Liver (tissue), 2 donors: ENCODE measurements at regions not wholly inside any gene's neighbourhood (a gene's known extent, or its start where the extent isn't known, plus 50 kb on each side); places are given as distances from the start of the nearest gene placed in this dataset.

Experiments used
- CTCF ChIP-seq: fragments of 150-350 bp; IDR thresholded peaks from 2 replicates; pipeline ENCODE4 v1.5.1; 2017; ENCODE audit warnings: improper control_type of control experiment, low read depth, low read length; ENCODE audit not compliant: missing input control
- TF ChIP-seq, protein P1 (sequence below): IDR thresholded peaks from 2 replicates; pipeline ENCODE4 v1.6.1; 2016; ENCODE audit warnings: antibody characterized with exemption
- donor health status: healthy.

DNA sequence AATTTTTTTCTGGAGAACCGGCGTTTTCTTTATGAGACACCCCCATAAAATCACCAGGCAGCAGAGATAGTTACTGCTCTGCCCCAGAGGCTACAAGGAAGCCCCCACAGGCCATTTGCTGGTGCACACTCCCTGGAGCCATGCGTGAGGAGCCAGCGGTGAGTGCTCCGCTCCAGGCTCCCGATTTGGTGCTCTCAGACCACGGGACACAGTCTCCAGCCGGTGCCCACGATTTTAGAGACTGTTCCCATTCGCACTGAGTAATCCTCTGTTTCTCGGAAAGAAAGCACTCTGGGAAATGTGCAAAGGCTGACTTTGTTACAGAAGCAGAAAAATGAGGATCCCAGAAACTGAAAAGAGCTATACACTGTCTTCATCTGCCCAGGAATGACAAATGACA is 104.9 kb downstream of the RNASET2 start:
- no peak for TF ChIP-seq CTCF
- TF ChIP-seq, protein P1, sequence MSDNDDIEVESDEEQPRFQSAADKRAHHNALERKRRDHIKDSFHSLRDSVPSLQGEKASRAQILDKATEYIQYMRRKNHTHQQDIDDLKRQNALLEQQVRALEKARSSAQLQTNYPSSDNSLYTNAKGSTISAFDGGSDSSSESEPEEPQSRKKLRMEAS: no peak
